HPDE6-E6E7 (cell line): ENCODE measurements at regions not wholly inside any gene's neighbourhood (a gene's known extent, or its start where the extent isn't known, plus 50 kb on each side); places are given as distances from the start of the nearest gene placed in this dataset.

Experiments used
- DNase-seq: peaks from one replicate; pipeline ENCODE4 v3.0.0; 2011; ENCODE audit warnings: missing footprints; ENCODE audit errors: extremely low spot score

- no peak for DNase-seq
Measured at GRCh38 chr5:86780018-86780417, 162.3 kb downstream of the COX7C start.

DNA sequence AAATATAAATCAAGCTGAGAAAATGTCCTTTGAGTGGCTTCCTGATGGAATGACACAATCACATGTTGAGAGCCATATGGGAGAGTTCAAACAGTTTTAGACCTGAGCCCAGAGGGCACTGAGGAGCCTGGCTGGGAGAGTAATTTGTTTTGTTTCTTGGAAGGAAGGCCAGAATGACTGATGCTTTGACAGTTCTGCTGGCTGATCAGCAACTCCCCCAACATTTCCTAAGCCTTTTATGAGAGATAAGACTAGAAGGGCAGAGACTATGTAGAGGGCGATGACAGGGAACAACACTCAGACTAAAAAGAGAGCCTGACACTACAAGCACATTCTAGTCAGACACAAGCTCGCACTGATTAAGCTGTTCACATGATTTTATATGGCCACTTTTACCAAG, 169.2 kb downstream of the COX7C start:
- DNase-seq: no peak

DNA sequence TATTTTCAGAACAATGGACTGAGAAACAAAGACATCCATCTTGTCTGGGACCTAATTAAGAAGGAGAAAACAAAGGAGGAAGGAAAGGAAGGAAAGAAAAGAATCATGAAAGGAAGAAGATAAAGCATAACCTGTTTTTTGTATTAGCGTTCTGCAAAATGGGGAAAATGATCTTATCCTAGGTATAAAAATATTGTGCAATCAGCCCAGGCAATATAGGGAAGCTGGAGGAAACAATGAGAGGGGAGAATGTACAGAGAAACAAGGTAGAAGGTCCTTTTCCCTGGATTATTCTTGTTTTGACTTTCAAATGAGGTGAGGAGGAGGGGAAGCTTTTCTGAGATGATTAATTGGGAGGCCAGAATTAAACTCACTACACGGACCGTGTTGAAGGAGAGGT, 177.9 kb downstream of the COX7C start:
- DNase-seq: no peak

GRCh38 chr5:86797677-86798076, 179.9 kb downstream of the COX7C start:
- DNase-seq: no peak

- no peak for DNase-seq
Measured at GRCh38 chr5:86806206-86806605, 188.5 kb downstream of the COX7C start.

- no peak for DNase-seq
Measured at GRCh38 chr5:86807046-86808031, 189.6 kb downstream of the COX7C start.

DNA sequence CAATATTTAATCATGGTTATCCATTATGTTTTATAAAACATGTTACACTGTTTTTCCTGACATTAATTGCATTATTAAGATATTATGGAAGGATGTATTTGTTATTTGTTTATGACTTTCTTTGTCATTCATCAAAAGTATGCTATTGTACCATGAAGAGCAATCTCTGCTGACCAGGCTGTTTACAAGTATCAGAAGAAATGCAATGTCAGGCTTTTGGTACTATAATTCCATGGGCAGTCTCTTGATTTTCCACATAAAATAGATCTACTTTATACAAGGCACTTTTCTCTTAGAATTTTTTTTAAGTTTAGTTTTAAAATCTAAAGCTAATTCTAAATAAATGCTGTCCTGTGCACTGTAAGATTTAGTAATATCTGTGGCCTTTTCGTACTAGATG, 196.6 kb downstream of the COX7C start:
- DNase-seq: no peak

- no peak for DNase-seq
Measured at GRCh38 chr5:86814907-86815306, 197.2 kb downstream of the COX7C start.

DNA sequence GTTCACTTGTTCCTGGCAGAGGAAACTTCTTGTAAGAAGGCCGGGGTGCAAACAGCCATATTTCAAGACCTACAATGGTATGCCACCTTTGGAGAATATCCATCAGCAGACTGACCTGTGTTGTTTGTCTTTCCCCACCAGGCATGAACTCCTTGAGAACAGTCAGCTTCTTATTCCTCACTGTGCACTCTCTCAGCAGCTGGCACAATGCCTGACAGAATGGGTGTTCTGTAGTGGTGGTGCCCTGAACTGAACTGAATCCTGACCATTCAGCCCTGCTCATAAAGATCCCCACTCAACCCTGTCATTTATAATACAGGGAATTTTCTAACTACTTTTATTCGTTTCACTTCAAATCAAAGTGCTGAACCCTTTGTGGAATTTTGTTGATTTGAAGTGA, 206.9 kb downstream of the COX7C start:
- no peak for DNase-seq

- no peak for DNase-seq
Measured at GRCh38 chr5:86831128-86831527, 213.4 kb downstream of the COX7C start.

DNA sequence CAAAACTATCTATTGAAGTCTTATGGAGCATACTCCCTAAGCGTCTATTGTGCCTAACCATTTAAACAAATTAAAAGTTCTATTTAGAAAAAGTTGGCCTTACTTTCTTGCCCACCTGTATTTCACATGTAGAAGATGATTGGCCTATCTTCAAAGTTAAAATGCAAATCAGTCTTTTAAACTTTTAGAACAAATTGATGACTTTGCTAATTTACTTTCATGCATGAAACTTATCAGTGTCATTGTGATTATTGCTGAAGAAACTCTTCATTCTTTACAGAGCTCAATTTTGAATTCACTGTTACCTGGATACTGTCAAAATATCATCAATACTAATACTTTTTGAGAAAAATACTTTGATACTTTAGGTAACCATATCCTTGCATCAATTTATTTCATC, 216.1 kb downstream of the COX7C start:
- no peak for DNase-seq

GRCh38 chr5:86837610-86838009, 219.9 kb downstream of the COX7C start:
- DNase-seq: no peak

GRCh38 chr5:86838083-86838482, 220.3 kb downstream of the COX7C start:
- no peak for DNase-seq

DNA sequence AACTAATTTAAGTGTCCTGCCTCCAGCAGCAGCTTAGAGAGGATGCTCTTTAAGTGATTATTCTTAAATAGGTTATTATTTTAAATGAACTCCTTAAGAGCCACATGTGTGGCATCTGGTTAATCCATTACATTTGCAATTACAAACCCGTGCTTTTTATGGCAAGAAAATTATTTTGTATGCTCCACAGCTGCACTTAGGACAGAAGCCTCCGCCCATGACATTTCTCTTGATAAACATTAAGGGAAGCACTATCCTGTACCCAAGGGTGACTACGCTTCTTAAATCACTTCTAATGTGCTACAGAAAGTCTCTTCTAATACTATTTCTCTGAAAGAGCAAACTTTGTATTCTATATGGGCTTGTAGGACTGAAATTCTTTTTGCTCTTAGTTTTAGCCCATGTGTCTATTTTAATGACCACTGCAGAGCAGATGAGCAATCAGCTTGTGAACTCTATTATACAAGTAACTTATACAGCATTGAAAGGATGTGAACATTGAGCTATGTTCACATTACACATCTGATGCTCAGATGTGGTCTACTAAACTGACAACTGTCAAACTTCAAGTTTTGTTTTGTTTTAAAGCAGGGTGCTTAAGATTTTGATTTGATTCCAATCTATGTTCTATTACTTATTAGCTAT, 223.4 kb downstream of the COX7C start:
- no peak for DNase-seq

DNA sequence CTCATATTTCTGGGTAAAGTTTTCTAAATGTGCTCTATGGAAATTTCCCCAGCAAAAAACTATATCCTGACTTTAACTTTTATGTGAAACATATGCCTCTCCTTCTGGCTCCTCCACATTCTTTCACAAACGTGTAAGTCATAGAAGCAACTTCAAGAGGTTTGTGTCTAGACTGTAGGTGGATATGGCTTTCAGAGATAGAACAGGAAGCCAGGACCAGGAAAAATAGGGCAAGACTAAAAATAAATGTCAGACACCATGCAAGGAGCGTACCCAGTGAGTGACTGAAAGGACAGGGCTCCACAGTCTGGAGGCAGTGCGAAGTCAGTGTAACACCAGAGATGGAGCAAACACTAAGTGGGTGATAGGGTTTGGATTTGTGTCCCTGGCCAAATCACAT, 240.7 kb downstream of the COX7C start:
- DNase-seq: no peak

DNA sequence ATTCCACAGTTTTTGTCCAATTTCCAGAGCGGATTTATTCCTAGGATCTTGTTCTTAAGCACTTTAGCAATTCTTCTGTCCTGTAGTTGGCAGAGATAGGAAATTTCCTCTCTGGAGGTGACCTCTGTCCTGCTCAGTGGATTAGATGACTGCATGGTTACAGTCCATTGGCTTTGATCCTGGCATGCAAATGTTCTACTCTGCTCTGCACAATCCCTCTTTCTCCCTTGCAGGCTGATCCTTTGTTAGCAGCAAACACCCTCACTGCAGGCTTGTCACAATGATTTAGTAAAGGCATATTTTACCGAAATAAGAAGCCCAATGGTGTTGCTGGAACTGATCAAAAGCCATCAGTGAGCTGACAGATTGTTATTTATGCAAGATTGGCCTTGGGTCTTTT, 243.8 kb downstream of the COX7C start:
- DNase-seq: no peak

- DNase-seq: no peak
Measured at GRCh38 chr5:86862093-86862492, 244.4 kb downstream of the COX7C start.

GRCh38 chr5:86864051-86864450, 246.3 kb downstream of the COX7C start:
- no peak for DNase-seq

DNA sequence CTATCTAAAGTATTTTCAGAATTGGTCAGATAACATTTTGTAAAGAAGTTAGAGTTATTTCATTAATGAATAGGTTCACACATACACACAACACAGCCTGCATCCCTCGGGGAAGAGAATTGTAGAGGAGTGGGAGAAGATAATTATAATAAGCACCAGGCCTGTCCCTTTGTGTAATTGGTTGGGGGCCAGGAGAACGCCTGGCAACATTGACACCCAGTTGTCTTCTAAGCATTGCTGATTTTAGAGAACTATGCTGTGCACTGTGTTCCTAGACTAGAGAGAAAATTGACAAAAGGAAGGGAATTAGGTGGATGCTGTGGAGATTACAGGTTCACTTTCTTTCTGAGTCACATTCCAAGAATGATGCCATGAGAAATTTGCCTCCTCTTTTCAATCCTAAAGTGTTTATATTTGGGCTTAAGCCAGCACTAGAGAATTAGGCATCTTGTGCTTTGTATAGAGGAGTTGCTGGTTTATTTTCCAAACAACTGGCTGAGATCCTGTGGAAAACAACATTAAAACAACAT, 247.6 kb downstream of the COX7C start:
- no peak for DNase-seq

GRCh38 chr5:86866036-86866435, 248.3 kb downstream of the COX7C start:
- no peak for DNase-seq

DNA sequence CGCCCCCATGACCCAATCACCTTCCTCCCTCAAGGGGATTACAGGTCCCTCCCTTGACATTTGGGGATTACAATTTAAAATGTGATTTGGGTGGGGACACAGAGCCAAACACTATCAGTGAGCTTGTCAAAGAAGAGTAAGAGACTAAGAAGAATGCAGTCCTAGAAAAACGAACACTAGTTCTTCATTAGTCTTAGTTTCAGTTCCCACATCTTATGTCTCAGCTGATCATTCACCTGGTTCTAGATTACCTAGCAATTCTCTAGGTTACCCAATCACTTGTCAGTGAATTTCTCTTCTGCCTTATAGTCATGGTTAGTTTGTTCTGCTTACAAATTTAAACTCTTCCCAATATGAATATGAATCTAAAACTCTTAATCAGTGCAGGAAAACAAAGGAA, 251.5 kb downstream of the COX7C start:
- no peak for DNase-seq

DNA sequence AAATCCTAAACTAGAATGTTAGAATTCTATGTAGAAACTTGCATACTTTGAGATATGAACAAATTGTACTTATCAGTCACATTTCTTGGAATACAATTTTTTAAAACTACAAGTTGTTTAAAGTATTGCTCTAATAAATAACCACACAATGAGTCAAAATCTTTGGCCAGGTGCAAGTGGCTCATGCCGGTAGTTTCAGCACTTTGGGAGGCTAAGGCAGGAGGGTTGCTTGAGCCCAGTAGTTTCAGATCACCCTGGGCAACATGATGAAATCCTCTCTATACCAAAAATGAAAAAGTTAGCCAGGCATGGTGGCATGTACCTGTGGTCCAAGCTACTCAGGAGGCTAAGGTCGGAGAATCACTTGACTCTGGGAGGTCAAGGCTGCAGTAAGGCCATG, 257.8 kb downstream of the COX7C start:
- no peak for DNase-seq

GRCh38 chr5:86878250-86878649, 260.5 kb downstream of the COX7C start:
- DNase-seq: no peak
